ENCODE measurements at regions not wholly inside any gene's neighbourhood (a gene's known extent, or its start where the extent isn't known, plus 50 kb on each side); places are given as distances from the start of the nearest gene placed in this dataset.

DNA sequence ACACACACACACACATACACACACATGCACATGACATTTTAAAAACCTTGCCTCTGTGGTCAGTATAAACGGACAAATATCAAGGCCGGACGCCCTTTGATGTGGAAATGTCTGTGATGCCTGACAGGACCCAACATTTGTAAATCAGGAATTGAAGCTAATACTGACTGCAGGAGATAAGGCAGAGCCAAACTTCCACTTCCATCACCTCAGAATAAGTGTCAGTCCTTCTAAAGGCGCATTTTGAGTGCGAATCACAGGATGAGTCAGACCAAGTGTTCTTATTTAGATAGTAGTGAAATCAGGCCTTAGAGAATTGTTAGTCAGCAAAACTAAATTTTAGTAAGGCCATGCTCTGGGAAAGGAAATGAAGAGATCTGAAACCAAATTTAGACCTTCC, 211.7 kb upstream of the LRATD1 start:
- TF ChIP-seq, protein P1, sequence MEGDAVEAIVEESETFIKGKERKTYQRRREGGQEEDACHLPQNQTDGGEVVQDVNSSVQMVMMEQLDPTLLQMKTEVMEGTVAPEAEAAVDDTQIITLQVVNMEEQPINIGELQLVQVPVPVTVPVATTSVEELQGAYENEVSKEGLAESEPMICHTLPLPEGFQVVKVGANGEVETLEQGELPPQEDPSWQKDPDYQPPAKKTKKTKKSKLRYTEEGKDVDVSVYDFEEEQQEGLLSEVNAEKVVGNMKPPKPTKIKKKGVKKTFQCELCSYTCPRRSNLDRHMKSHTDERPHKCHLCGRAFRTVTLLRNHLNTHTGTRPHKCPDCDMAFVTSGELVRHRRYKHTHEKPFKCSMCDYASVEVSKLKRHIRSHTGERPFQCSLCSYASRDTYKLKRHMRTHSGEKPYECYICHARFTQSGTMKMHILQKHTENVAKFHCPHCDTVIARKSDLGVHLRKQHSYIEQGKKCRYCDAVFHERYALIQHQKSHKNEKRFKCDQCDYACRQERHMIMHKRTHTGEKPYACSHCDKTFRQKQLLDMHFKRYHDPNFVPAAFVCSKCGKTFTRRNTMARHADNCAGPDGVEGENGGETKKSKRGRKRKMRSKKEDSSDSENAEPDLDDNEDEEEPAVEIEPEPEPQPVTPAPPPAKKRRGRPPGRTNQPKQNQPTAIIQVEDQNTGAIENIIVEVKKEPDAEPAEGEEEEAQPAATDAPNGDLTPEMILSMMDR (IDR thresholded peaks at IDR 0.05 in 4 of 5, conservative IDR thresholded peaks at IDR 0.05 in 1 of 5): no peak
- no peak for TF ChIP-seq POLR2A (IDR thresholded peaks at IDR 0.05)

Data from gastrocnemius medialis (tissue), 4 donors.